Thyroid gland (tissue), 4 donors: ENCODE measurements at regions not wholly inside any gene's neighbourhood (a gene's known extent, or its start where the extent isn't known, plus 50 kb on each side); places are given as distances from the start of the nearest gene placed in this dataset.

Experiments used
- DNase-seq, 2 donors: peaks; one replicate each; pipeline ENCODE4 v3.0.0-alpha.2; 2019
- H3K27ac ChIP-seq, 3 donors: fragments of 200-600 bp; sonication (generic); 1 replicate in 2 of 3; 2 replicates in 1 of 3; pipeline ENCODE4 v1.5.1; 2016 to 2019; ENCODE audit warnings: mild to moderate bottlenecking in 1 of 3, moderate library complexity in 1 of 3
- H3K27me3 ChIP-seq: fragments of 200-600 bp; sonication (generic); one replicate; pipeline ENCODE4 v1.5.1; 2019
- H3K36me3 ChIP-seq, 2 donors: fragments of 200-600 bp; sonication (generic); one replicate each; pipeline ENCODE4 v1.5.1; 2016 to 2019
- H3K4me1 ChIP-seq, 2 donors: fragments of 200-600 bp; sonication (generic); one replicate each; pipeline ENCODE4 v1.5.1; 2017 to 2019
- H3K4me3 ChIP-seq, 3 donors: fragments of 200-600 bp; sonication (generic); replicated peaks in 1 of 3; 1 replicate in 2 of 3; 2 replicates in 1 of 3; pipeline ENCODE4 v1.5.1; 2016; ENCODE audit warnings: mild to moderate bottlenecking in 1 of 3
- H3K9me3 ChIP-seq: fragments of 200-600 bp; sonication (generic); one replicate; pipeline ENCODE4 v1.5.1; 2017
- CTCF ChIP-seq, 6 experiments: fragments of 200-600 bp in 3 of 6; fragments of 450-650 bp in 3 of 6; sonication (generic) in 3 of 6; IDR thresholded peaks; one replicate each; pipeline ENCODE4 v1.5.1; 2016 to 2019; ENCODE audit warnings: antibody characterized with exemption in 6 of 6, mild to moderate bottlenecking in 2 of 6, inconsistent platforms in 1 of 6, moderate library complexity in 1 of 6
- POLR2A ChIP-seq, 2 donors: fragments of 450-650 bp; IDR thresholded peaks; one replicate each; pipeline ENCODE4 v1.6.1; 2017; ENCODE audit warnings: antibody characterized with exemption in 2 of 2, mild to moderate bottlenecking in 2 of 2, moderate library complexity in 1 of 2
- WGBS, 2 donors: methylation state at CpG; one replicate each; pipeline ENCODE4 v1.1.5; 2017; 5-methylcytosine and 5-hydroxymethylcytosine counted together
- intact Hi-C: fragments of 100-400 bp; cut with DNase I; formaldehyde crosslinking; loops from one replicate; pipeline ENCODE4 v1.15.1; 2023

DNA sequence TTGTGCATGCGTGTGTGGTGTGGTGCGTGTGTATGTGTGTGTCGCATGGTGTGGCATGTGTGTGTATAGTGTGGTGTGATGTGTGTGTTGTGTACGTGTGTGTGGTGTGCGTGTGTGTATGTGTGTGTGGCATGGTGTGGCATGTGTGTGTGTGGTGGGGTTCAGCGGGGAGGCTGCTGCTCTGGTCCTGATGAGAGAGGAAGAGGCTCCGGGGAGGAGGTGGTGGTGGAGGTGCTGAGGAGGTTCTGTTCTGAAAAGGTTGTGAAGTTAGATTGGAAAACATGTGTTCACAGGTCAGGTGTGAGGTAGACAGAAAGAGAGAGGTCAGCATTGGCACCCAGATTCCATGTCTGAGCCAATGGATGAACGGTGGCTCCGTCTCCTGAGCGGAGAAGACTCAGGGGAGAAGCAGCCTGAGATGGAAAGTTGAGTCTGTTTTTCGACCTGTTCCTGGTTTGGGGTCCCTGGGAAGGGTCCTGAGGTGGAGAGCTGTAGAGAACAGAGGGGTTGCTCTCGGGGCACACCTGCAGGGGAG is 67.2 kb upstream of the HDAC4 start:
- intact Hi-C loops, result no loop called here
- Histone ChIP-seq H3K4me3 (no peak overlapping the region), H3K4me1 (no peaks in the 10 kb centered on the region), H3K9me3 (no peaks in the 10 kb centered on the region), H3K27ac (no peak overlapping the region), H3K36me3 (no peaks in the 10 kb centered on the region), H3K27me3 (no peaks in the 10 kb centered on the region)
- no peak for TF ChIP-seq CTCF (IDR thresholded peaks at IDR 0.05)
- no peak for TF ChIP-seq POLR2A (IDR thresholded peaks at IDR 0.05)
- WGBS, 2 donors, result 95 to 96% methylated on average over 12 of the region's 12 CpGs
- DNase-seq, result no peak

- DNase-seq, result no peak
These were observed 66.6 kb upstream of the HDAC4 start for GRCh38 chr2:239467281-239467955.

GRCh38 chr2:239466755-239467271 is 66.0 kb upstream of the HDAC4 start:
- no peaks in the 10 kb centered on the region for H3K27me3 ChIP-seq
- no peaks in the 10 kb centered on the region for H3K9me3 ChIP-seq
- no peaks in the 10 kb centered on the region for H3K36me3 ChIP-seq
- intact Hi-C loops, result no loop called here
- 75 to 86% methylated on average over 14 of the region's 14 CpGs for WGBS, 2 donors
- H3K4me3 ChIP-seq, result no peak overlapping the region
- no peaks in the 10 kb centered on the region for H3K4me1 ChIP-seq
- no peak for TF ChIP-seq POLR2A (IDR thresholded peaks at IDR 0.05)
- H3K27ac ChIP-seq, result no peak overlapping the region
- no peak for DNase-seq

More at GRCh38 chr2:239467281-239467955, 66.6 kb upstream of the HDAC4 start:
- no peaks in the 10 kb centered on the region for H3K36me3 ChIP-seq
- no peaks in the 10 kb centered on the region for H3K9me3 ChIP-seq
- H3K4me3 ChIP-seq, result no peak overlapping the region
- H3K4me1 ChIP-seq, result no peaks in the 10 kb centered on the region
- intact Hi-C loops, result no loop called here
- no peak overlapping the region for H3K27ac ChIP-seq
- TF ChIP-seq POLR2A (IDR thresholded peaks at IDR 0.05) (no peak), CTCF (IDR thresholded peaks at IDR 0.05) (no peak)
- no peaks in the 10 kb centered on the region for H3K27me3 ChIP-seq
- WGBS, 2 donors, result 91 to 93% methylated on average over 7 of the region's 7 CpGs

DNA sequence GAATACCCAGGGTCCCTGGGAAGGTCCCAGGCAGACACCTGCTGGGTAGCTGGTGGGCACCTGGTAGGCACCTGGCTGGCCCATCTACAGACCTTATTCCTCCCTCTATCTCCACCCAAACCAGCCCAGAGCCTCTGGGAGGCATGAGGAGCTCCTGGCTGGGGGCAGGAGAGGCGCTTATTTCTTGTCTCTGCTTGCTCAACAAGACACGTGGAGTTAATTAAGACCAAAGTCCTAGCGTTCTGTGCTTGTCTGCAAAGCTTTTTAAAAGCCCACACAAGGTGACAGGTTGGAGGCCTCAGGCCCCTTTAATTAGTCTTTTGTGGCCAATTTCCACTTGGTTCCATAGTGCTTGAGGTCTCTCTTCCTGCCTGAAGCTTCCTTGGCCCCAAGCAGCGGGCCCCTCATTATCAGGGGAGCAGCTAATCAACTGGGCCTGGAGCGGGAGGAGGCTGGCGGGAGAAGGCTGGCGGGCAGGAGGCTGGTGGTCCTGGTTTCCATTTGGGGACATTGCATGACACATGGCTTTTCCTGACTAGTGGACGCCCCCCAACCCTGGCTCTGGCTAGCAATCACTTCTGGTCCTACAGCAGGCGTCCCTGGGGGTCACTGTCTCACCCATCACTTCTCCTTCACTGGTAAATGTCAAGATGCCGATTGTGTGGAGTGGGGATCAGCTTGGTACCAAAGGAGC is 65.4 kb upstream of the HDAC4 start:
- H3K9me3 ChIP-seq, result no peaks in the 10 kb centered on the region
- no peaks in the 10 kb centered on the region for H3K36me3 ChIP-seq
- no peak overlapping the region for H3K27ac ChIP-seq
- no peaks in the 10 kb centered on the region for H3K27me3 ChIP-seq
- 84% methylated on average over 9 to 10 of the region's 10 CpGs for WGBS, 2 donors
- intact Hi-C loops, result no loop called here
- DNase-seq, result no peak
- TF ChIP-seq CTCF (IDR thresholded peaks at IDR 0.05) (no peak), POLR2A (IDR thresholded peaks at IDR 0.05) (no peak)
- no peak overlapping the region for H3K4me3 ChIP-seq
- H3K4me1 ChIP-seq, result no peaks in the 10 kb centered on the region

DNA sequence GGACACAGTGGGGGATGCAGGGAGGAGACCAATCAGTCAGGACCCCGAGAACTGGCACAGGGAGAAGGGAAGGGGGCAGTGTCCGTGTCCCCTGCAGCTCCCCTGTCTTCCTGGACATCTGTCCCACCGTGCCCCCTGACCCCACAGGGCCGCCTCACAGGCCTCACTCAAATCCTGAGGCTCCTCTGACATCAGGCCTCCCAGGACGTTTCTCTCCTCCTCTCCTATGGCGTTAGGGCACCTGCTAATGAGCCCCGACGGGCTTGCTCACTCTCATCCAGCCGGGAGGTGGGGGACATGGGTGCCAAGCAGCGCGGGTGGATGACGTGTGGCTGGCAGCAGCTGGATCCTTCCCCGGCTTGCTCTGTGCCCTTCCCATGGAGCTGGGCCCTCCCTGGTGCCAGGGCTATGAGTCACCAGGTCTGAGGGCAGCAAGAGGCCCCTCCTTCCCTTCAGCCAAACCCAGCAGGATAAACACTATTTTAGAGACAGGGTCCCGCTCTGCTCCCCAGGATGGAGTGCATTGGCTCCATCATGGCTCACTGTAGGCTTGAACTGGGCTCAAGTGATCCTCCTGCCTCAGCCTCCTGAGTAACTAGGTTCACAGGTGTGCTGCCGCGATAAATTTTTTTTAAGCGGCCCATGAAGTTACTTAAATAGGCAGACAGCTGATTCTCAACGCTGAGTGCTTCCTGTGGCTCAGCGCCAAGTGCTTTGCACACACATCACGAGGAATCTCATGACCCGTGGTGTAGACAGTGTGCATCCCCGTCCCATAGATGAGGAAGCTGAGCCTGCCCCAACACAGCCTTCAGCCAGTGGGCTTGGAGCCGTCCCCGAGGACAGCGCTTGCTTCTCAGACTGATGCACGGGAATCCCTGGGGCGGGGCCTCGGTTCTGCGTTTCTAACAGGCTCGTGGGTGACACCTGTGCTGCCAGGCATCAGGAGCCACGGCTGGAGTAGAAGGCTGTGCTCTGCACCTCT is 64.5 kb upstream of the HDAC4 start:
- 74 to 80% methylated on average over 21 to 25 of the region's 31 CpGs for WGBS, 2 donors
- TF ChIP-seq POLR2A (IDR thresholded peaks at IDR 0.05), result no peak
- TF ChIP-seq CTCF (IDR thresholded peaks at IDR 0.05), result no peak
- no peaks in the 10 kb centered on the region for H3K27me3 ChIP-seq
- DNase-seq, result peak; percentile 10 to 31
- H3K4me1 ChIP-seq, result no peaks in the 10 kb centered on the region
- H3K27ac ChIP-seq, result no peak overlapping the region
- intact Hi-C loops, result no loop called here
- no peak overlapping the region for H3K4me3 ChIP-seq
- no peaks in the 10 kb centered on the region for H3K9me3 ChIP-seq
- H3K36me3 ChIP-seq, result no peaks in the 10 kb centered on the region
